Fibroblast of the aortic adventitia (primary cell): ENCODE measurements at regions not wholly inside any gene's neighbourhood (a gene's known extent, or its start where the extent isn't known, plus 50 kb on each side); places are given as distances from the start of the nearest gene placed in this dataset.

Experiments used
- DNase-seq: peaks from one replicate; pipeline ENCODE4 v3.0.0-alpha.2; 2010; ENCODE audit warnings: low read depth
- H3K4me3 ChIP-seq: 2 replicates; pipeline ENCODE4 v1.5.1; 2011; ENCODE audit warnings: low read depth, mild to moderate bottlenecking, control low read depth, low read length, moderate library complexity
- TF ChIP-seq, protein P1 (sequence below): IDR thresholded peaks from 2 replicates; pipeline ENCODE4 v1.5.1; 2011; ENCODE audit warnings: mild to moderate bottlenecking, low read length, control low read depth, inconsistent platforms; ENCODE audit not compliant: insufficient read depth

DNA sequence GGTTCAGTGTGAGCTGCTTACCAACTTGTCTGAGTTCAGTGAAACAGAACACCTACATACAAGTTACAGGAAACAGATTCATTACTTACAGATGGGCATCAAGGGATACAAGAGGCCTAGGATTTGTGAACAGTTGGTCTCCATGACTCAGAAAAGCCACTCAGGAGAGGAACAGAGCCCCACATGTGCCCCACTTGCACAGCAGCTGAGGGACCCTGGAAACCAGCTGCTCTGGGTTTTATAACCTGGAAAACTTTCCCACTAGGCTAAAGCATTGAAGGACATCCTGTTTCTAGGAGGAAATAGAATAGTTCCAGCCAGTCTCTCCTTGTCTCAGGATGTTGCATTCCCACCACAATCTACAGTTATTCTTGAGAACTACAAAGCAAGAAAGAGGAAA, 530.0 kb downstream of the ZNF804A start:
- TF ChIP-seq, protein P1, sequence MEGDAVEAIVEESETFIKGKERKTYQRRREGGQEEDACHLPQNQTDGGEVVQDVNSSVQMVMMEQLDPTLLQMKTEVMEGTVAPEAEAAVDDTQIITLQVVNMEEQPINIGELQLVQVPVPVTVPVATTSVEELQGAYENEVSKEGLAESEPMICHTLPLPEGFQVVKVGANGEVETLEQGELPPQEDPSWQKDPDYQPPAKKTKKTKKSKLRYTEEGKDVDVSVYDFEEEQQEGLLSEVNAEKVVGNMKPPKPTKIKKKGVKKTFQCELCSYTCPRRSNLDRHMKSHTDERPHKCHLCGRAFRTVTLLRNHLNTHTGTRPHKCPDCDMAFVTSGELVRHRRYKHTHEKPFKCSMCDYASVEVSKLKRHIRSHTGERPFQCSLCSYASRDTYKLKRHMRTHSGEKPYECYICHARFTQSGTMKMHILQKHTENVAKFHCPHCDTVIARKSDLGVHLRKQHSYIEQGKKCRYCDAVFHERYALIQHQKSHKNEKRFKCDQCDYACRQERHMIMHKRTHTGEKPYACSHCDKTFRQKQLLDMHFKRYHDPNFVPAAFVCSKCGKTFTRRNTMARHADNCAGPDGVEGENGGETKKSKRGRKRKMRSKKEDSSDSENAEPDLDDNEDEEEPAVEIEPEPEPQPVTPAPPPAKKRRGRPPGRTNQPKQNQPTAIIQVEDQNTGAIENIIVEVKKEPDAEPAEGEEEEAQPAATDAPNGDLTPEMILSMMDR, result no peak
- no peak overlapping the region for H3K4me3 ChIP-seq
- DNase-seq, result no peak

DNA sequence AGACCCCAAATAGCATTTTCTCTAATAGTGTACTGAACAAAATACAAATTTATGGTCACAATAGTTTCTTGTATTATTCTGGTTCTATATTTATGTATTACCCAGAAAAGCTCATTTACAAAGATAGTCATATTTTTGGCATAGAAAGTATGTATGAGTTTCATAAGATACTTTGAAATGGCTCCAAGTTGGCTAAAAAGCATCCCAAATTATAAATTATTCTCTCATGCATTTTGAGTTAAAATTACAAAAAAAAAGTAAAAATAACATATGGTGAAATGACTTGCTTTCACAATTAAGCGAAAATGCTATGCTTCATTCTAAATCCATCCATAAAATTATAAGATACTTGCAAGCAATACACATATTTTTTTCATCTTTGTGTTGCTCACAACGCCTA, 530.7 kb downstream of the ZNF804A start:
- TF ChIP-seq, protein P1, result no peak
- DNase-seq, result no peak
- no peak overlapping the region for H3K4me3 ChIP-seq

DNA sequence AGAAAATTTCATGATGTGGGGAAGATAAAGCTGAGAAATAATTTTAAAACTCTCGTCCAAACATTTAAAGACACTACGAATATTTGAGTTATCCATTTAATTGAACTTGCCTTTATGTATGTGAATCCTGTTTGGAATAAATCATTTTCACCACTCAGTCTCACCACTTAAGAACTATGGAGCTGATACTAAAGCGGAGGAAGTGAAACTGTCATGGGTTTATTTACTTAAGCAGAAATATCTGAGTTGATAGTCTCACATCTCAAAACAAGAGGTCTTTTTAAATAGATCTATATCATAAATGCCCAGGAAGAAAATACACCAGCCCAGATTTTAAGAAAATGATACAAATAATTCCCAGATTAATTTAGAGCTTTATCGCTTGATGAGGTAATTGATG, 532.4 kb downstream of the ZNF804A start:
- H3K4me3 ChIP-seq, result no peak overlapping the region
- no peak for DNase-seq
- TF ChIP-seq, protein P1, result no peak

DNA sequence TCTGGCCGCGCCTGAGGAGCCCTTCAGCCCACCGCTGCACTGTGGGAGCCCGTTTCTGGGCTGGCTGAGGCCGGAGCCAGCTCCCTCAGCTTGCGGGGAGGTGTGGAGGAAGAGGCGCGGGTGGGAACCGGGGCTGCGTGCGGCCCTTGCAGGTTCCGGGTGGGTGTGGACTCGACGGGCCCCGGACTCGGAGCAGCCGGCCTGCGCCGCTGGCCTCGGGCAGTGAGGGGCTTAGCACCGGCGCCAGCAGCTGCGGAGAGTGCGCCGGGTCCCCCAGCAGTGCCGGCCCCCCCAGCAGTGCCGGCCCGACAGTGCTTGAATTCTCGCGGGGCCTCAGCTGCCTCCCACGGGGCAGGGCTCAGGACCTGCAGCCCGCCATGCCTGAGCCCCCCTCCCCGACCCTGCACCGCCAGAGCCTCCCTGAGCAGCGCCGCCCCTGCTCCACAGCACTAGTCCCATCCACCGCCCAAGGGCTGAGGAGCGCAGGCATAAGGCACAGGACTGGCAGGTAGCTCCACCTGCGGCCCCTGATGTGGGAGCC, 534.2 kb downstream of the ZNF804A start:
- no peak for DNase-seq
- TF ChIP-seq, protein P1, result no peak
- no peak overlapping the region for H3K4me3 ChIP-seq

DNA sequence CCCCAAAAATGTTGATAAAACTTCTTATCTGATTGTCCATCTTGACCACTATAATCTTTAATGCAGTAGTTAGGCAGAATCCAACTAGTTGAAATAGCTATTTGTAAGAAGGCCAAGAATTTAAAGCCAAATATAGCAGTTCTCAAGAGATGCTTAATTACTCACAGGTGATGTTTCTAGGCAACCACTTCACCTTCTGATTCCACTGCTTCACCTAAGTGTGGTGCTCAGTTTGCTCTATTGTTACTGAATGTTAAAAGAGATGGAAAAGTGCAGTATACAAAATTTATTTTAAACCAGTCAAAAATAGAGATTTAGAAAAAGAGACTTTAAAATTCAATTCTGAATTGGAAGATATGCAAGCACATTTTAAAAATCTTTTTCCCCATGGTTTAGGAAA, 539.4 kb downstream of the ZNF804A start:
- no peak overlapping the region for H3K4me3 ChIP-seq
- DNase-seq, result no peak
- TF ChIP-seq, protein P1, result no peak

DNA sequence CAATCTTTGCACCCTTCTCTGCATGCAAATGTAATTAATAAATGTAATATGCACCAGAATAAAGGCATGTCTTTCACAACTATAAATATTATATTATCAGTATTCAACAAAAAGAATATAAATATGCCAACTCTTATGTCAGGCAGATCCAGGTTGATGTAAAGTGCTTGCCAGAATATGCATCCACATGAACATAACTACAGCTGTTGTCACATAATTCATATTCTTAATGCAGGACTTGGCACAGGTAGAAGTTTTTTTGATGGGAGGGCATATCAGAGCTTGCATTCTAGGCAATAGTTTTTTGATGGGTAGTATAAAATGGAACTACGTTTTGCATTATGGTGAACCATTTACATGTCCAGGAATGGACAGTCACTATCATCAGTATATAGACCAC, 544.3 kb downstream of the ZNF804A start:
- no peak overlapping the region for H3K4me3 ChIP-seq
- TF ChIP-seq, protein P1, result no peak
- DNase-seq, result no peak
